Left forelimb (tissue), 1 donor: ENCODE measurements at regions not wholly inside any gene's neighbourhood (a gene's known extent, or its start where the extent isn't known, plus 50 kb on each side); places are given as distances from the start of the nearest gene placed in this dataset.

Experiments used
- DNase-seq: peaks from one replicate; pipeline ENCODE4 v3.0.0-alpha.2; 2018; ENCODE audit warnings: low spot score

DNA sequence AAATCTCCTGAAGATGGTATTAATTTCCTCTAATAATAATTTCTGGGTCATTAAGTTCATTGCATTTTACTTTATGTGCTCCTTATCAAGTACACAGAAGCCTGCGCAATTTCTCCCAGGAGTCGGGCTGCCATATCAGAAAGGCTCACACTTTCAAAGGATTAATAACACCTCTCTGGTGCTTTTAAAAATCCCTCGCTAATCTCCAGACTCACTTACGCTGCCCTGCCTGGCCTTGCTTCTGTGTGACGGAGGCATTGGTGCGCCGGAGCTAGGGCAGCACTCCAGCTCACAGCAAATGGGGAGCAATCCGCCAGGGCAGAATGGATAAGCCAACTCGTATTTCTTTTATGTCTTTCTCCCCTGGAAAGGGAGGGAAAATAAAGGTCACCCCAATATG is 300.8 kb downstream of the EFNB2 start:
- DNase-seq: no peak

DNA sequence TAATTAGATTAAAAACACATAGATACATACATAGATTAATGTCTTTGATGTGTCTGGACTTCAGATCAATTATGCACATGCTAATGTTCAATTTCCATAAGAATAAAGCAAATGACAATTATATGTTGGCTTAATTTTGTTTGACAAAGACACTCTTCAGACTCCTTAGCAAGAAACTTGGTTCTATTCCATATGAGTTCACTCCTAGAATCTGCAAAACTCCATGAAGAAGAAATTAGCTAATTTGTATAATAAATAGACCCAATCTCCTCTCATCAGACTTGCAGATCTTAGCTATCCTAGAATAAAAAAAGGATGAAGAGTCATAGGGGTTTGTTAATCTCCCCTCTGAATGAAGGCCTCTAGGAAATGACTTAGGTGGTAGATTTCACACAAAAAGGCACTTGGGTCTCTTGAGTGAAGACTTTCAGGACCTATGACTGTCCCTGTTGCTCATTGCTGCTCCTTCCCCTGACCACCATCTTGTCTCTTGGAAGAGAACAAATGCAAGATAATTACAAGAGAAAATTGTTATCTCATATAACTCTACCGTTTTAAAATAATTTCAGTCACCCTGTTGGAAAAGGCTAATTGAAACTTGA is 302.2 kb downstream of the EFNB2 start:
- DNase-seq: no peak

DNA sequence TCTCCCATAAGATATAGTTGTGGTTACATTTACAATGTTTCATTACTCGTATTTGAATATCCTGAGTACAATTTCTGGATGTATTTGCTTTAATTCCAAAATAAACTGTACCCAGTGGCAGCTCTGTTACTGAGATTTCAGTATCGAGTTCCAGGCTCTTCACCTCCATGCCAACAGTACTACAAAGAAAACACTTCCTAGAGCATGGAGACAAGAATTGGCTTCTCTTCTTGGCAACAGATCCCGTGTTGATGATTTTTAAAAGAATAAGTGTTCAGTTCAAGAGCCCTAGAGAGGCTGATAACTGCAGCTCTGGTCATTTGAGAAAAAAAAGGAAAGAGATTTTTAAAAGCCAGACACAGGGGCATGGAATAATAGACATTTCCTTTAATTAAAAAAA is 302.8 kb downstream of the EFNB2 start:
- DNase-seq: no peak

DNA sequence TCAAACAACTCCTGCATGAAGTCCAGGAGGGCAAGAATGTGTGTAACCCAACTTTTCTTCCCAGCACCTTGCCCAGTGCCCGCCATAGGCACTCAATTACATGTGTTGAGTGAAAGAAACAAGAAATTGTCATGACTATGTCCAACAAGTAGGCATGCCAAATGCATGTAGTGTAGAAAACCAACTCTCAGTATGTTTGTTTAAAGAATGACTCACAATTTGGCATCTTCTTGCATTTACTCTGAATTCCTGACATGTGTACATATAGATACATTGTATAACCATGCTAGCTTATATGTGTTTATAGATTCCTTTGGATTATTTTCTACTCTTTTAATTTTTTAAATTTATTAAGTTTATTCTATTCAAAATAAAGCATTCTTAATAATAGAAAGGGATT is 305.0 kb downstream of the EFNB2 start:
- DNase-seq: no peak

DNA sequence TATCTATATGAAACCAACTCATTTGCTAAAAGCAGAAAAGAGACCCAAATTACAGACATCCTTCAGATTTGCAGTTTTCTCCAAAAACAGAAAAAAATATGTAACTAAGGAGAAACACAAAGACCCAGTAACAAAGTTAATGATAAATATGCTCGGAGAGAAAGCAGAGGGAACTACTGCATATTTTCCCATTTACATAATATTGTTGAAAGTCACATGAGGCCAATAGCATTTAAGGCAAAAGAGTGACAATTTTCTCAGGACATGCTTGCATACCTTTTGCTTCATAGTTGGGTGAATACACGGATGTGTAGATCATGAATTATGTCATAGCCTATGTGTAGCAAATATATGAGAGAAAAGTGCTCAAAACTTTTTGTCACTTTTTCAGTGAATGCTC is 310.3 kb downstream of the EFNB2 start:
- DNase-seq: no peak

DNA sequence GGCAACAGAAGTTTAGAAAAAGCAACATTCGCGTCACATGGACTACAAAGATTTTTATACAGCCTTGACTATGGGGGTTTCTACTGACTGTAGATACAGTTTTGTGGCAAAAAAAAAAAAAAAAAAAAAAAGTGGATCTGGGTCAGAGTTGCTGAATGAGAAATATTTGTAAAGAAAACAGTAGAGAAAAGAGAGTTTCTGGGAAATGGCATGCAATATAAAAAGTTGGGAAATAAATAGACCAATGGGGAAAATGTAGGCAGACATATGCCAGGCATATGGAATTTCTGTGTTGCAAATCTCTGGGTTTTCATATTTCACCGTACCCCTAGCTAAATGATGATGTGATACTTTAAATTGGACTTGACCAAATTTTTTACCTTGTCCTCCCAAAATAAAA is 315.3 kb downstream of the EFNB2 start:
- no peak for DNase-seq

DNA sequence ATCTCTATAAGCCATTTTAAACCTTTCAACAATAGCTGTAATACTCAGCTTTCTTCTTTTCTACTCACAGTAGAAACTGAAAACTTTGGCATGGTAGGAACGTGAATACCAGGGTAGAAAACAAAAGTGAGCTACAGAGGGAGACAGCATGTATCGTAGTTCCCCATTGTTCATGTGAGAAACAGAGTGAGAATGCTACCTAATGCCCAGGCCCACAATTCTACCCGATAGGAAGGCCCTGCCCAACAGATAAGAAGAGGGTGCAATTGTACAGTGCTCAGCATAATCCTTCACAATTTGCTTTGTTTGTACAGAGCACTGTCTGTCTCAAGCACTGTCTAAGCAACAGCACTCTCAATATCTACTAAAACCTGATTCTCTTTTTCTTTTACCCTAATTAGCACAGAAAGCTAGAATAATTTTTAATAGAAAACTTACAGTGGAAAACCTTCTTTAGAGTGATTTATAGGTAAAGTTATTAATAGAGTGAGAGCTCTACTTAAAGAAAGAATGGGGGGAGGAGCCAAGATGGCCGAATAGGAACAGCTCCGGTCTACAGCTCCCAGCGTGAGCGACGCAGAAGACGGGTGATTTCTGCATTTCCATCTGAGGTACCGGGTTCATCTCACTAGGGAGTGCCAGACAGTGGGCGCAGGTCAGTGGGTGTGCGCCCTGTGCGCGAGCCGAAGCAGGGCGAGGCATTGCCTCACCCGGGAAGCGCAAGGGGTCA is 322.3 kb downstream of the EFNB2 start:
- no peak for DNase-seq

DNA sequence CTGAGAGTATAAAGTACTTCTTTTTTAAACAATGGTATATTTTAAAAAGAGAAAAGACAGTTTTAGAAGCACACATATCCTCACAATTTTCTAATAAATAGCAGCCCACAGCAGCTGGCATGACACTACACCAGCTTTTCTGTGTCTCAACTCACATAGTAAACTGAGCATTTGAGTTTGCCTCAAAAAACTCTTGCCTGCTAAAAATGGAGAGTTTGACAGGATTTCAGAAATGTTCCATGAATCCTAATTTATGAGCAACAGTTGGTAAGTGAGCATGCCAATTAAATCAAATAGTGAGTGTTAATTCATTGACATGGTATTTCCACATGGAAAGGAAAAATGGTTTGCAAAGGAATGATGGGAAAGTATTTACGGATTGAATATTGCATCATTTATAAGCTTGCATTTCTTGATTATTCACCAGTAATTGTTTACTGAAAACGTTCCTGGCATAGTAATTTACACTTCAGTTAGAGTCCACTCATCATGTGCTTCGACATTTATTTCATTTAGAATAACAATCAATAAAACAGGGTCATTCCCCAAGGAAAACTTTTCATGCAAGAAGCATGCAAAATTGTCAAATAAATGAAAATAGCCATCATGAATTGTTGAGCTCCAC is 323.0 kb downstream of the EFNB2 start:
- DNase-seq: no peak

DNA sequence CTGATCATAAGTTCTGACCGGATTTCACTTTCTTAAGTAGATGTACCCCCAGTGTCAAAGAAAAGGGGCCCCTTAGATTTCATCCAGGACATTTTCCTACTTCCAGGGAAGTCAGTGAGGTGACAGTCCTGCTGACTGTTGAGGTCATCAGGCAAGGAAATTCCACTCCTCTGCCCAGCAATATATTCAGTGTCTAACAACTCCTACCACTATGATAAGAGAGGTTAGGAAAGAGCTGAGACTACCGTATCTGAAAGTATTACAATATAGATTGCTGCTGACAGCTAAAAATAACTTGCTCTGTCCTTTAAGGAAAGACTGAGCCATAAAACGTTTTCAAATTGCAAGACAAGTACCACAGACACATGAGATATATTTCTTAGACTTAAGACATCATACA is 325.1 kb downstream of the EFNB2 start:
- DNase-seq: no peak

DNA sequence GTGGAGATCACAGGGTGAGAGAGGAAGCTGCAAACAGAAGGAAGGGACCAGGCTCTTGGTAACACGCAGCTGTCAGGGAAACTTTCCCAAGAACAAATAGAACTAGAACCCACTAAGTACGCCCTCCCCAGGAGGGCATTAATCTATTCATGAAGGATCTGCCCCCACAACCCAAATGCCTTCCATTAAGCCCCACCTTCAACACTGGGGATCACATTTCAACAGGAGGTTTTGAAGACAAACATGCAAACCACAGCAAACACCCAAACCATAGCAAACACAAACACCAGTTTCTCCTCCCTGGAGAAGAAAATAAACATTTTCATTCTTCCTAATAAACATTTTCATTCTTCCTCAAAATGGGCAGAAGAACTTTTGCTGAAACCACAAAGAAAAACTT is 329.6 kb downstream of the EFNB2 start:
- no peak for DNase-seq

DNA sequence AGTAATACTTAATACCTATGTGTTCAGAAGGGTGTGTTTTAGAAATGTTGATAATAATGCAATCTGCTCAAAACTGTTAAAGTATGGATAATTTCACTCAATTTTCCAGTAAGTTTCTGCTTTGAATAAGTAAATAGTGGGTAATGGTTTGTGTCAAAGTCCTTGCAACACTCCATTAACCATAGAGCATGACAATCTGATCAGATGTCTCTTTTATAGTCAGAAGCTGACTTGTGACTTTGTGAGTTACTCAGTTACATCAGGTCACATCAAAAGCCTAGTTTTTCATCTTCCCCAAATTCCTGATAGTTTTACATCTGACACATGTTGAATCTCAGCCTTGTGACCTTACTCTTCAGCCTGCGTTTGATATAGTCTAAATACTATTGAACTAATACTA is 338.0 kb downstream of the EFNB2 start:
- no peak for DNase-seq

DNA sequence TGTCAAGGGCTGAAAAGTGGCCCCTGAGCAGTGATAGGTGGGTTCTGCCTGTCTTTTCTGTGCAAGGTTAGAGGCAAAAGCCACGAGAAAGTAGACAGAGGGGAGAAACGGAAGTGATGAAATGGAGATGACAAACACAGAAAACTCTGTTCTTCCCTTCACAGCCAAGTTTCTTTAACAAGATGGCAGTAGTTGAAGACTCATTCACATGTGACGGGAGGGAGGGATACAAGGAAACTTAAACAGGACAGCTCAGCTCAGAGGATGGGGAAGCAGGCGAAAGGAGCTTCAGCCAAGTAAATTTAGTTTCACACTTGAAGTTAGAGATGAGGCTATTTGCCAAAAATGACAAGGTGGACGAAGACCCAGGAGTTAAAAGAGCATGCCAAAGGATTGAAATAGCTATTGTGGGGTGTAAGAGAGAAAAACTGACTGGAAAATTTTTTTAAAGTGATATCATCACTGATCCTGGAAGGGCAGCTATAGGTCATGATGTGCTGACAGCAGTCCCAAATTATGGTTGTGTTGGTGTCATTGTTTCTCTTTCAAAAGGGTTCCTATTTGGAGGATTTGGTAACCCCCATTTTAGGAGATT is 347.9 kb downstream of the EFNB2 start:
- no peak for DNase-seq

DNA sequence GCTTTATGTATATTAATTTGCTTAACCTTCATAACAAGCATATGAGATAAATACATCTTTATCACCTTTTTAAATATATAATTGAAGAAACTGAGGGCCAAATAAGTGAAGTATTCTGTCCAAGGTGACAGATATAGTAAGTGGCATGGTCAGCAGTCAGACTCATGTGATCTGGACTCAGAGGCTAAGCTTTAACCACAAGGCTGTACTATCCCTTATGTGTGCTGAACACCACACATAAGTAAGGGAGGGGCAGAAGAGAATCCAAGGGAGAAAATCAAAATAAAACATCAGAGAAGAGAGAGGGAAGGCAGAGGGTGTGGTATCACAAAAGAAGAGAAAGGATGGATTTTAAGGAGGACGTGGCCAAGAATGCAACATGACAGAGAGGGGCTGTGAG is 348.4 kb downstream of the EFNB2 start:
- DNase-seq: no peak

DNA sequence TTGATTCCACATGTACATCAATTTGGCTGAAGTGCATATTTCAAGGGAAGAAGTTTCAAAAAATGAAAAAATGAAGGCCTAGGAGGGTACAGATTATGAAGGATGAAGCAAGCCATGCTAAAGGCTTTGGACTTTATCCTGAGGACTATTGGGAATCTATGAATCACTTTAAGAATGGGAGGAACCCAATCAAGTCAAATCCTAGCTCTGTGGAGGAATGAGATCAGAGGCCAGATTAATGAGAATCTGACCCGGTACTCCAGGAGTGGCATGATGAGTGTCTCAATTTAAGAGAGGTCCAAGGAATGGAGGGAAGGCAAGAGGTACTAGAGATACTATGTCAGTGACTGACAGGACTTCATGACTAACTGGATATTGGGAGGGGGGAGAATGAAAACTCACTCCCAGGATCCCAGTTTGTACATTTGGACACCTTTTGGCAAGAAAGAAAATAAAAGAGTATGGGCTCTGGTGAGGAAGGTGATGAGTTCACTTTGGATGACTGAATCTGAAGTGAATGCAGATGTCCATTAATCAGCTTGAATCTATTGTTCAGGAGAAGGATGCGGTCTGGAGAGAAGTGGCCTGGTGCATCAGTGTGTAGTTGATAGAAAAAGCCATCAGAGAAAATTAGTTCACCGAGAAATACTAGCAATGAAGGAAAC is 349.0 kb downstream of the EFNB2 start:
- no peak for DNase-seq

DNA sequence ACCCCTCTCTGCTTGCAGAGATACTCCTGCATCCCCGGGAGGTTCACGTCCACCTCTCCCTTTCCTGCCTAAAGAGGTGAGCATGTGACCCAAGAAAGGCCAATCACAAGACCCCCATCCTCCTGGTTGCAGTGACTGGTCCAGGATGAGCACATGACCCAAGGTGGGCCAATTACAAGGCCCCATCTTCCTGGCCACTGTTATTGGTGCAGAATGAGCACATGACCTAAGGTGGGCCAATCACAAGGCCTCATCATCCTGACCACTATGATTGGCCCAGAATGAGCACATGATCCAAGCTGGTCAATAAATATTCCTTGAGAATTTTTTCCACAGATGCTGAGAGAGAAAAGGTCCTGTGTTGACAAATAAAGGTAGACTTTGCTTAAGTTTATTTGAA is 350.7 kb downstream of the EFNB2 start:
- DNase-seq: no peak

DNA sequence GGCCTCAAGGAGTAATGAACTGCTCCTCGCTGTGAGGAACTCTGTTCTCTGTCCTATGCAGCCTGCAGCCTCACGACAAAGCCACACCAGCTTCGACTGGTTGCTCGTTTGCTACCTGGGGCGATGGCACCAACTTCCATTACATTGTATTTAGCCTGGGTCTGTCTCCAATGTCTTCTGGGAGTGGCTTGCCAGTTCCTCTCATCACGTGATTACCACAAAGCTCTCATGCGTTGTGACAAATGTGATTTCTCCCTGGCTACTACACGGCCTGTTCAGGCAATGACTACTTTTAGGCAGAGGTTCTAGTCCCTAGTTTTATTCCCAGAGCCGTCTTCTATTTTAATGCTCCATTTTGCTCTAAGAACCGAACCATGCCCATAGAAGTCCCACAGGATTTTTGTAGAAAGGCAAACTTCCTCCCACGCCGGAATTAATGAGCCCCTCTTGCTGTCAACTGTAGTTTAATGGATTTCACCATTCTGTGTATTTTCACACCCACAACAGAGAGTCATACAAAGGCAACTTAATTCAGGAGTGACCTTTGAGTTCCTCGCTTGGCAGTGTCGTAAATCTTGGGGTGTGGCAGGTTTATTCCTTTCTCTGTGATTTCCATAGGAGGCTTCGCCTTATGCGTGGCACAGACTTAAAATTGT is 351.9 kb downstream of the EFNB2 start:
- no peak for DNase-seq

DNA sequence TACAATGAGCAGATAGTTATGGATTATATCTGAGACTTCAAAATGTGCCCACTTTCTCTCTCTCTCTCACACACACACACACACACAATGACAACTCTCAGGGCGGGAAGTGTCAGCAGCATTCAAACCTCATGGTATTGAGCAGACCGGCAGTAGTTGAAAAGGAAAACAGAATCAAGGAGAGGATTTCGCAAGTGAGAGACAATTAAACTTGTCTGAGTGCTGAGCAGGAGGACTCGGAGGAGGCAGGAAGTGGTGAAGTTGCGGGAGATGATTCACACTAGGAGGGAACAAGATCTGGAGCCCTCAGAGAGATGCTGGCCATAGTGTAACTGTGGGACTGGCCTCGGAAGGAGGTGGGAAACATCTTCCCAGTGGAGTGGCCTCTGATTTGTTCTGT is 353.1 kb downstream of the EFNB2 start:
- DNase-seq: no peak

DNA sequence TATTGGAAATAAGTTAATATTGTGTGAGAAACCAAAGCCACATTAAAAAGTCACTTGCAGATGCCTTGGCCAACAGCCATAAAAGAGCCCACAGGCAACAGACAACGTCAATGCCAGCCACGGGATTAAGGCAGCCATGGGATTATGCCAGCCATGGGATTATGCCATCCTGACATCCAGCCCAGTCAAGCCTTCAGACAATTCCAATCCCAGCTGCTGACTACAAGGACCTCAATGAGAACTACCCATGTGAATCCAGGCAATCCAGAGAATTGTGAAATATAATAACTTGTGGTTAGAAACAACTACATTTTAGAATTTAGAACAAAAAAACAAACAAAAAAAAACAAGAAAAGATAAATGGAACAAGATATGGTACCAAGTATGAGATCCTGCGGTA is 356.6 kb downstream of the EFNB2 start:
- no peak for DNase-seq

DNA sequence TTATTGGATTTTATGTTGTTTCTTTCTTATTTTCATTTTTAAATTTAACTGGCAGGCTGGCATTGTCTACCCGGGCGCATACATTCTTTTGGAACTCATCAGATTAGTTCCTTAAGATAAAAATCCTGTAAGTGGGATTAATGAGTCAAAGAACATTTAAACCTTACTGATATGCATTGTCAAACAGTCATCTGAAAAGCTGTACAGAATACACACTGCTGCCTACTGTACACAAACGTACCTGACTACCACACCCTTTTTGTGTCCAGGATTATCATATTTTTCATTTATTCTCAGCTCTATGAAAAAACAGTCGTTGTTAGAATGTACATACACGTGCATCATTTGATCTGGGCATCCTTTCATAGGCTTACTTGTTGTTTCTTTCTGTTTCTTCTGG is 358.3 kb downstream of the EFNB2 start:
- DNase-seq: no peak

DNA sequence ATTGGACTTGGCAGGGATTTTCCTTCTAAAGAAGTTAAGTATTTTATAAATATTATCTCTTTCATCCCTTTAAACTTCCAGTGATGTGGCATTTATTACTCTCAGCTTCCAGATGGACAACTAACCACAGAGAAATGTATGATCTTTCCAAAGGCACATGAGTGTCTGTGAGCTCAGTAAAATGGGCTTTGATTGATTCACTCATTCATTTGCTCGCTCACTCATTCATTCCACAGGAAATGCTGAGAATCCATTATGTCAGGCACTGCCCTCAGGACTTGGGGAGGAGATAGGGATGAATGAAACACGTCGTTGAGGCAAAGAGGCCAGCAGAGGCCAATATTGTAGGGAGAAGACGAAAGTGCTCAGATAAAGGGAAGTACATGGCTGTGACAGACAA is 359.3 kb downstream of the EFNB2 start:
- no peak for DNase-seq

DNA sequence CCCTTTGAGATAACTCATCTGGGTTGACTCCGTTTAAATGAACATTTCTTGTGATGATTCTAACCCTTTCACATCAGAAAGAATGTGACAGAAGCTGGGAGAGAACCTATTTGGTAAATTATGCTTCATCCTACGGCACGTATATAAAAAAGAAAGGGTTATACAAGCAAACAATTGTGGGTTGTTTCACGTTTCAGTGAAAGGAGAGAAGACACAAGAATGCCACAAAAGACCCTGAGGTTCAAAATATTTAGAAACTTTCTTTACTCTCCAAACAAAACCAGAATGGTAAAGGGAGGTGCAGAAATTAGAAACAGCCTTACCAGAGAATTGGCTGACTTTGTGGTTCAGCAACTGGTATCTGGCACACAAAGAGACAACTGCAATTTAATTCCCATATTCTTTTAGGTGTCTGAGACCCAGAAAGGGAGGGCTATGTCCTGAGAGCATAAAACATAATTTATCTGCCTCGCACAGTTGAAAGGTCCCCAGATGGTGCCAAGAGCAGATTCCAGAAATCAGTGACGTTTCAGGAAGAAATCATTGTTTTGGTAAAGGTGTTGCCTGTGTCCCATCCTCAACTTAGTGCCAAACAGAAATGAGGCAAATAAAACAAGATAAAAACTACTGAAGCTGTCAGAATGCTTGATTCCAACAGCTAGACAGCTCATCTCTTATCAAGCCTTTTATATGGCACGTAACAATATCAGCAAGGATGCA is 361.4 kb downstream of the EFNB2 start:
- no peak for DNase-seq

DNA sequence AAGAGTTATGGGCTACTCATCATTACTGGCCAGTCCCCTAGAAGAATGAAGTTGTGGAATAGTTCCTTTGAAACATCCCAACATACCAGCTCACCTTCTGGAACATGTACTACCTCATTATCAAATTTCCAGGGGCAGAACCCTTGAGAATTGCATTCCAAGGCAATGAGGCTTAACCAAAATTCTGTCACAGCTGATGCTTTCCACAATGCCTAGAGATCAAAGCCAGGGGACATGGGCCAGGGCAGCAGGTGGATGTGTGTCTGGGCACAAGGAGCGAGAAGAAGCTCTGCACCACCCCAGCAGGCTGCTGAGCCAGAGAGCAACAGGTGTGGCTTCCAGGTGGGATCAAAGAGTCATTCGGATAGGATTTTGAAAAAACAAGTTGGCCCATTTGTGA is 362.1 kb downstream of the EFNB2 start:
- DNase-seq: no peak
